ENCODE measurements at regions not wholly inside any gene's neighbourhood (a gene's known extent, or its start where the extent isn't known, plus 50 kb on each side); places are given as distances from the start of the nearest gene placed in this dataset.

DNA sequence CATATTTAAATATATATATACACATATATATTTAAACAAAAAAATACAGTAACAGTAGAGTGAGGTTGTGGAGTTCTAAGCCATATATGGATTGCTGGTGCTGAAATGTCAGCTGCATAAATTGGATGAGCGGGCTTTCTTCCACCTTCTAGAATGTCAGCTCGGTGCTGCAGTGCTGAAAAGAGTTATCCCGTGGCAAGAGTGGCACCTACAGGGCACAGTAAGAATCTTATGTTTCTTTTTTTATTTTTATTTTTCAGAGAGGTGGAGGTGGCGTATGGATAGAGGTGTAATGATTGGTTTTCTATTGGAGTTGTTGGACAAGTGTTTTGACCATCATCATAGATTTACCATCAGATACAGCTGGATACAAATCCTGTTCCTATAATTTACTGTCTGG, 86.2 kb upstream of the DYNC1I1 start:
- H2BK15ac ChIP-seq (ENCODE audit: low read depth, low read length): no peak overlapping the region
- H3K9me3 ChIP-seq (ENCODE audit: control insufficient read depth, insufficient read depth, low read length): no peaks in the 10 kb centered on the region
- dilution Hi-C loops (cut with HindIII; ENCODE audit: low sequenced_read_pairs, unreplicated experiment) (loop anchor here (25.0 kb wide), 1 partner anchor 174 kb away; no protein-coding TSS in a partner anchor), in situ Hi-C loops (cut with MboI; ENCODE audit: low sequenced_read_pairs) (no loop called here), intact Hi-C loops (cut with micrococcal nuclease) (loop anchor here (1.0 to 2.0 kb wide), 2 partner anchors 159 to 175 kb away; no protein-coding TSS in a partner anchor)
- no peaks in the 10 kb centered on the region for H3K36me3 ChIP-seq (ENCODE audit: control insufficient read depth, insufficient read depth, low read length)
- no peak overlapping the region for H2BK20ac ChIP-seq (ENCODE audit: low read depth, low read length)
- H3K27ac ChIP-seq (ENCODE audit: insufficient read depth, low read length): no peak overlapping the region
- TF ChIP-seq CTCF (conservative IDR thresholded peaks at IDR 0.05; ENCODE audit: low read depth, low read length): peak; percentile 61
- TF ChIP-seq SMC3 (IDR thresholded peaks at IDR 0.05; ENCODE audit: low read depth, low read length): peak; percentile 51
- TF ChIP-seq RFX5 (IDR thresholded peaks at IDR 0.05; ENCODE audit: low read depth, low read length): no peak
- TF ChIP-seq FOS (IDR thresholded peaks at IDR 0.05; ENCODE audit: low read depth, low read length): no peak
- peak; percentile 66 for TF ChIP-seq RAD21 (IDR thresholded peaks at IDR 0.05; ENCODE audit: low read length)
- no peak for TF ChIP-seq RCOR1 (IDR thresholded peaks at IDR 0.05; ENCODE audit: insufficient replicate concordance, low read length)
- TF ChIP-seq CHD1 (IDR thresholded peaks at IDR 0.05; ENCODE audit: low read depth, low read length): no peak
- TF ChIP-seq, protein P1, sequence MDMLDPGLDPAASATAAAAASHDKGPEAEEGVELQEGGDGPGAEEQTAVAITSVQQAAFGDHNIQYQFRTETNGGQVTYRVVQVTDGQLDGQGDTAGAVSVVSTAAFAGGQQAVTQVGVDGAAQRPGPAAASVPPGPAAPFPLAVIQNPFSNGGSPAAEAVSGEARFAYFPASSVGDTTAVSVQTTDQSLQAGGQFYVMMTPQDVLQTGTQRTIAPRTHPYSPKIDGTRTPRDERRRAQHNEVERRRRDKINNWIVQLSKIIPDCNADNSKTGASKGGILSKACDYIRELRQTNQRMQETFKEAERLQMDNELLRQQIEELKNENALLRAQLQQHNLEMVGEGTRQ (IDR thresholded peaks at IDR 0.05; ENCODE audit: low read depth, low read length): no peak
- TF ChIP-seq POLR2A (IDR thresholded peaks at IDR 0.05; ENCODE audit: low read depth, low read length): no peak
- H3K4me1 ChIP-seq (ENCODE audit: control insufficient read depth, insufficient read depth, low read length): no peaks in the 10 kb centered on the region
- H3K4me3 ChIP-seq (ENCODE audit: insufficient read depth, low read depth, low read length): no peak overlapping the region
- ATAC-seq (ENCODE audit: low read depth) (peak; percentile 66), DNase-seq (peak; percentile 39)
- no peak overlapping the region for H4K5ac ChIP-seq (ENCODE audit: low read depth, low read length)
- no peak overlapping the region for H3K18ac ChIP-seq (ENCODE audit: low read depth, low read length)
- H2AK5ac ChIP-seq (ENCODE audit: low read depth, low read length): no peak overlapping the region
- CTCF ChIA-PET: interaction anchor here (0.6 to 7.9 kb wide), 11 partner anchors 9 to 181 kb away, joined by 3 to 111 read pairs (median 4); no protein-coding TSS in a partner anchor
- H4K91ac ChIP-seq (ENCODE audit: insufficient read depth, low read depth, low read length): no peak overlapping the region
- WGBS, 2 experiments (ENCODE audit: extremely low coverage in 2 of 2, insufficient read length in 1 of 2): no CpG with 5 or more reads among the region's 4 CpGs
- no TSS peak for BruUV-seq (replicated peaks)
- no peak overlapping the region for H2BK120ac ChIP-seq (ENCODE audit: low read depth, low read length)
- no peak overlapping the region for H2AFZ ChIP-seq (replicated peaks; ENCODE audit: low read length, poor library complexity)
- no peaks in the 10 kb centered on the region for H4K20me1 ChIP-seq (ENCODE audit: insufficient read depth, low read length)
- no peaks in the 10 kb centered on the region for H3K9me1 ChIP-seq (ENCODE audit: insufficient read depth, low read length)
- no peak overlapping the region for H3K23ac ChIP-seq (ENCODE audit: low read depth, low read length)
- peaks cover 2% of the 10 kb centered on the region; the same call in 1 of the 2 replicates for H3K27me3 ChIP-seq (ENCODE audit: control insufficient read depth, insufficient read depth, low read length)
- no peak overlapping the region for H2BK5ac ChIP-seq (ENCODE audit: low read depth, low read length, poor library complexity, severe bottlenecking)
- POLR2A ChIA-PET (ENCODE audit: unreplicated experiment): interaction anchor here (0.5 kb wide), 1 partner anchor 141 kb away, joined by 4 read pairs; no protein-coding TSS in a partner anchor
- H3K79me1 ChIP-seq (ENCODE audit: low read depth in 1 of 2, low read length in 2 of 2): no peaks in the 10 kb centered on the region
- H3K4ac ChIP-seq (ENCODE audit: low read depth, low read length): no peak overlapping the region
- H2AK9ac ChIP-seq (replicated peaks; ENCODE audit: low read depth, low read length, poor library complexity): no peak overlapping the region
- H3K56ac ChIP-seq (ENCODE audit: extremely low read depth, insufficient read depth, low read length): no peak overlapping the region
- no peak overlapping the region for H3K4me2 ChIP-seq (ENCODE audit: low read depth, low read length)
- H3K9ac ChIP-seq (ENCODE audit: low read depth, low read length): no peak overlapping the region
- H4K8ac ChIP-seq (ENCODE audit: low read depth in 2 of 2, low read length in 2 of 2): no peak overlapping the region
- H3K14ac ChIP-seq (replicated peaks; ENCODE audit: low read depth, low read length): no peak overlapping the region
